Panc1 (cell line): ENCODE measurements at regions not wholly inside any gene's neighbourhood (a gene's known extent, or its start where the extent isn't known, plus 50 kb on each side); places are given as distances from the start of the nearest gene placed in this dataset.

ENCODE experiments used
- ATAC-seq: fragments of 200-7000 bp; cut with Tn5 transposase; 2 replicates; pipeline ENCODE4 v1.9.1; 2020; ENCODE audit warnings: mild to moderate bottlenecking, moderate library complexity
- BruUV-seq: library from RNA; stranded (reverse); fragments of 400-500 nt; replicated peaks from 2 replicates; lab custom pipeline; 2021; lab: Mats Ljungman, UMichigan
- CTCF ChIA-PET: fragments of 300-600 bp; sonication (Branson Sonifier 250); formaldehyde crosslinking; loops from one replicate; lab custom pipeline; 2022; ENCODE audit warnings: antibody characterized with exemption; lab: Charles Lee
- POLR2A ChIA-PET: fragments of 300-600 bp; sonication (Branson Sonifier 250); formaldehyde crosslinking; loops from one replicate; lab custom pipeline; 2022; ENCODE audit warnings: antibody characterized with exemption; lab: Charles Lee
- DNase-seq: peaks from one replicate; pipeline ENCODE4 v3.0.0-alpha.2; 2010; ENCODE audit warnings: low read depth, low spot score
- H3K27ac ChIP-seq: 2 replicates; pipeline ENCODE4 v1.5.1; 2011; ENCODE audit warnings: mild to moderate bottlenecking, low read length, inconsistent platforms
- H3K27me3 ChIP-seq: fragments of 200-500 bp; sonication (Bioruptor generic); 2 replicates; pipeline ENCODE4 v1.6.0; 2014; ENCODE audit warnings: low read length, inconsistent platforms; ENCODE audit not compliant: control insufficient read depth, insufficient read depth
- H3K36me3 ChIP-seq: fragments of 200-500 bp; sonication (Bioruptor generic); 2 replicates; pipeline ENCODE4 v1.5.1; 2014; ENCODE audit warnings: inconsistent platforms, mild to moderate bottlenecking, low read length, moderate library complexity; ENCODE audit not compliant: control insufficient read depth, insufficient read depth
- H3K4me1 ChIP-seq: 2 replicates; pipeline ENCODE4 v1.5.1; 2011; ENCODE audit warnings: inconsistent platforms, mild to moderate bottlenecking, low read length, moderate library complexity; ENCODE audit not compliant: control insufficient read depth, insufficient read depth
- H3K4me3 ChIP-seq, 2 experiments: 2 replicates each; pipeline ENCODE4 v1.5.1; 2011 to 2012; ENCODE audit warnings: low read depth in 2 of 2, low read length in 2 of 2, mild to moderate bottlenecking in 2 of 2, inconsistent platforms in 1 of 2, moderate library complexity in 1 of 2
- H3K9me3 ChIP-seq: fragments of 200-500 bp; sonication (Bioruptor generic); 2 replicates; pipeline ENCODE4 v1.5.1; 2014; ENCODE audit warnings: low read depth, mild to moderate bottlenecking, inconsistent platforms, low read length, moderate library complexity; ENCODE audit not compliant: control insufficient read depth, insufficient read depth
- CTCF ChIP-seq: fragments of 450-650 bp; IDR thresholded peaks from 2 replicates; pipeline ENCODE4 v1.5.1; 2017; ENCODE audit warnings: mild to moderate bottlenecking
- POLR2AphosphoS5 ChIP-seq: IDR thresholded peaks from 2 replicates; pipeline ENCODE4 v1.6.1; 2012; ENCODE audit warnings: mild to moderate bottlenecking, low read depth, low read length, moderate library complexity
- SIN3A ChIP-seq: IDR thresholded peaks from 2 replicates; pipeline ENCODE4 v1.6.1; 2012; ENCODE audit warnings: low read depth, mild to moderate bottlenecking, low read length, moderate library complexity, borderline replicate concordance; ENCODE audit not compliant: insufficient read depth
- TCF7L2 ChIP-seq: IDR thresholded peaks from 2 replicates; pipeline ENCODE4 v1.6.1; 2011; ENCODE audit warnings: mild to moderate bottlenecking, low read depth, low read length, inconsistent platforms
- in situ Hi-C: cut with HindIII; loops from 2 replicates; pipeline ENCODE4 v1.10.0; 2016; ENCODE audit warnings: low sequenced_read_pairs, low pct_unique_long_range_greater_than_20kb
- intact Hi-C: fragments of 100-400 bp; cut with micrococcal nuclease; formaldehyde crosslinking; loops from one replicate; pipeline ENCODE4 v1.10.0; 2022; ENCODE audit not compliant: unreplicated experiment
- TF ChIP-seq, protein P1 (sequence below), 2 experiments: IDR thresholded peaks; 2 replicates each; pipeline ENCODE4 v1.6.1; 2011 to 2012; ENCODE audit warnings: low read depth in 2 of 2, control low read depth in 1 of 2, low read length in 1 of 2, mild to moderate bottlenecking in 1 of 2, moderate library complexity in 1 of 2; ENCODE audit not compliant: insufficient read depth in 1 of 2

- no peak for TF ChIP-seq POLR2AphosphoS5
- TF ChIP-seq CTCF = no peak
- peaks cover 28% of the 10 kb centered on the region for H3K27me3 ChIP-seq
- no peak for ATAC-seq
- POLR2A ChIA-PET = no interaction called here
- BruUV-seq = no TSS peak
- H3K9me3 ChIP-seq = no peaks in the 10 kb centered on the region
- intact Hi-C loops (no loop called here), in situ Hi-C loops (no loop called here)
- H3K36me3 ChIP-seq = no peaks in the 10 kb centered on the region
- CTCF ChIA-PET = no interaction called here
- no peak for DNase-seq
- H3K4me1 ChIP-seq = no peaks in the 10 kb centered on the region
- H3K27ac ChIP-seq = no peak overlapping the region
- no peak overlapping the region for H3K4me3 ChIP-seq
These were observed 169.8 kb upstream of the FOXD3 start for GRCh38 chr1:63152572-63152971.

DNA sequence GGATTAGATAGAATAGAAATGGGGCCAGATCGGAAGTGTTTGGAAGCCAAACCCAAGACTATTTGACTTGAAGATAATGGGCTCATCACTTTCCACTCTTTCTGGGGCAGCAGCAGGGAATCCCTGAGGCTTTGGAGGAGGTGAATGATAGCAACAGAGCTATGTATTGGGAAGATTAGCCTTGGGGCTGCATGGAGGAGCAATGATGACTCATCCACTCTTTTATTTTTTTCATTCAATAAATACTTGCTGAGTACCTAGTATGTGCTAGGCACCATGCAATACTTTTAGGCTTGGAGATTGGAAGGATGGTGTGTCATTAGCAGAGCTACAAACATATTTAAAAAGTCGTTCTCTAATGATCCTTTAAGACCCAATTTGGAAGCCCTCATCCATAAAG lies 166.9 kb upstream of the FOXD3 start:
- in situ Hi-C loops (no loop called here), intact Hi-C loops (no loop called here)
- H3K4me3 ChIP-seq = no peak overlapping the region
- no peaks in the 10 kb centered on the region for H3K36me3 ChIP-seq
- no TSS peak for BruUV-seq
- no peak for ATAC-seq
- H3K27ac ChIP-seq = no peak overlapping the region
- H3K4me1 ChIP-seq = no peaks in the 10 kb centered on the region
- H3K27me3 ChIP-seq = peaks cover 31% of the 10 kb centered on the region
- CTCF ChIA-PET = no interaction called here
- POLR2A ChIA-PET = no interaction called here
- TF ChIP-seq CTCF (no peak), SIN3A (no peak), TCF7L2 (no peak), POLR2AphosphoS5 (no peak)
- TF ChIP-seq, protein P1, sequence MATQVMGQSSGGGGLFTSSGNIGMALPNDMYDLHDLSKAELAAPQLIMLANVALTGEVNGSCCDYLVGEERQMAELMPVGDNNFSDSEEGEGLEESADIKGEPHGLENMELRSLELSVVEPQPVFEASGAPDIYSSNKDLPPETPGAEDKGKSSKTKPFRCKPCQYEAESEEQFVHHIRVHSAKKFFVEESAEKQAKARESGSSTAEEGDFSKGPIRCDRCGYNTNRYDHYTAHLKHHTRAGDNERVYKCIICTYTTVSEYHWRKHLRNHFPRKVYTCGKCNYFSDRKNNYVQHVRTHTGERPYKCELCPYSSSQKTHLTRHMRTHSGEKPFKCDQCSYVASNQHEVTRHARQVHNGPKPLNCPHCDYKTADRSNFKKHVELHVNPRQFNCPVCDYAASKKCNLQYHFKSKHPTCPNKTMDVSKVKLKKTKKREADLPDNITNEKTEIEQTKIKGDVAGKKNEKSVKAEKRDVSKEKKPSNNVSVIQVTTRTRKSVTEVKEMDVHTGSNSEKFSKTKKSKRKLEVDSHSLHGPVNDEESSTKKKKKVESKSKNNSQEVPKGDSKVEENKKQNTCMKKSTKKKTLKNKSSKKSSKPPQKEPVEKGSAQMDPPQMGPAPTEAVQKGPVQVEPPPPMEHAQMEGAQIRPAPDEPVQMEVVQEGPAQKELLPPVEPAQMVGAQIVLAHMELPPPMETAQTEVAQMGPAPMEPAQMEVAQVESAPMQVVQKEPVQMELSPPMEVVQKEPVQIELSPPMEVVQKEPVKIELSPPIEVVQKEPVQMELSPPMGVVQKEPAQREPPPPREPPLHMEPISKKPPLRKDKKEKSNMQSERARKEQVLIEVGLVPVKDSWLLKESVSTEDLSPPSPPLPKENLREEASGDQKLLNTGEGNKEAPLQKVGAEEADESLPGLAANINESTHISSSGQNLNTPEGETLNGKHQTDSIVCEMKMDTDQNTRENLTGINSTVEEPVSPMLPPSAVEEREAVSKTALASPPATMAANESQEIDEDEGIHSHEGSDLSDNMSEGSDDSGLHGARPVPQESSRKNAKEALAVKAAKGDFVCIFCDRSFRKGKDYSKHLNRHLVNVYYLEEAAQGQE (IDR thresholded peaks at IDR 0.05; ENCODE audit: insufficient read depth in 1 of 2, low read depth in 2 of 2, low read length in 1 of 2) = no peak
- no peaks in the 10 kb centered on the region for H3K9me3 ChIP-seq
- DNase-seq = no peak
